ENCODE measurements at regions not wholly inside any gene's neighbourhood (a gene's known extent, or its start where the extent isn't known, plus 50 kb on each side); places are given as distances from the start of the nearest gene placed in this dataset.
"Not testable (repeated sequence)": the region's sequence is repeated elsewhere in the genome, so short reads cannot be mapped to it uniquely, and the experiment has no call there.

GRCh38 chr5:99315413-99316183 lies 386.8 kb upstream of the CHD1 start:
- DNase-seq (ENCODE audit: low read depth), result no peak

DNA sequence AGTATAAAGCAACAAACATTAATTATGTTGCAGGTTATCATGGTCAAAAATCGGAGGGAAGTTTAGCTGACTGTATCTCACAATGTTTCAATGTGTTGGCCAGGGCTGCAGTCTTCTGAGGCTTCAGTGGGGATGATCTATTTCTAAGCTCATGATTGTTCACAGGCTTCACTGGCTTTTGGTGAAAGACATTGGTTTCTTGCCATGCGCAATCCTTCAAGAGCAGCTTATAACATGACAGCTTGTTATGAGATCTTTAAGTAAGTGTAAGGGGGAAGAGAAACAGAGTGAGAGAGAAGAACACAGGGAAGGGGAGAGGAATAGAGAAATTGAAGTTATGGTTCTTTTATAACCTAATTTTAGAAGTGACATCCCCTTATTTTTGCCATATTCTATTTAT lies 385.9 kb upstream of the CHD1 start:
- no peak for DNase-seq (ENCODE audit: low read depth)

DNA sequence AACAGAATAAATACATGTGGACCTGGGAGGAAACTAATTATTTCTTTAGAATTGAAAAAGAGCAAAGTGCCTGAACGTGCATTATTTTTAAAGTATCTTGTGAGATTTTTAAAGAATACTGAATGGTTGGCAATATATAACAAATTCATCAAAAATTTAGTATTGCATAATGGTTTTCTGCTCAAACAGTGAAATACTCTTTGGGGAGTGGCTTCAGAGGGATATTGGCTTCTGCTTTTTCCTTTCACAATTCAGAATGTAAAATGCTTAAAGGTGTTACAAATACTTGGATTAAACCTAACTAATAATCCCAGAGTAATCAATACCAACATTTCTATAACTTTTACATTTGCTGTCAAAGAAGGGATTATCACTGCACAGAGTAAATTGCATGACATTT lies 379.3 kb upstream of the CHD1 start:
- no peak for DNase-seq (ENCODE audit: low read depth)

DNA sequence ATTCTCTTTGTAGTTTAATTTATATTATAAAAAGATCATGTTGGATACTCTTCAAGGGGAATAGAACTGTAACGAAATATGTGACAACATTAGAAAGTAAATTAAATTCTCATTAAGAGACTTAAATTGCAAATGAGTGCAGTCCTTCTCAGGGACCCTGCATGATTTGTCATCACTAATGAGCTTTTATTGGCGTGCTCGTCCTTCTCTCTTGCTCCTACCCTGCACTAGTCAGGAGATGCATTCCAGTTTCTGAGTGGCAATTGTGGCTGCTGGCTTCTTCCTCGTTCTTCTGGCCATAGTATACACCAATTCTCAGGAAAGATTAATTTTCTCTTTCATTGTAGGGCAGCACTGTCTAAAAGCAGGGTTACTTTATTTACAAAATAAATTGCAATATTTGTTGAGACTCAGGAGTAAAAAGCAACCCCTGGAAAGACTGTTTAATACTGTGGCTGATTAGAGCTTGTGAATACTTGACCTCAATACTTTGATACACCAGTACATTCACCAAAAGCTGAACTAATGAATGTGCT lies 376.3 kb upstream of the CHD1 start:
- DNase-seq (ENCODE audit: low read depth), result no peak

DNA sequence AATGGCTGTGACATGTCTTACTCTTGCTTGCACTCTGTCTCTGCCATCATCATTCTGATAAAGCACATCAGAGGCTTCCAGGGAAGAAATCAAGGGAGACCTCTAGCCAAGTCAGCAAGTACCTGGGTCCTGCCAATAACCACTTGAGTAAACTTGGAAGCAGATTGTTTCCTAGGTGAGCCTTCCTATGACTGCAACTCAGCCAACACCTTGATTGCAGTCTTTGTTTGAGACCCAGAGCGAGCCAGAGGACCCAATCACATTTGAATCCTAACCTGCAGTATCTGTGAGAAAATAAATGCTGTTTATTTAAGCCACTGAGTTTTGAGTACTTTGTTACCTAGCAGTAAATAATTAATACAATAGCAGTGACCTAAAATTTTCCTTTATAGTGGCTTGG lies 356.8 kb upstream of the CHD1 start:
- no peak for DNase-seq (ENCODE audit: low read depth)

DNA sequence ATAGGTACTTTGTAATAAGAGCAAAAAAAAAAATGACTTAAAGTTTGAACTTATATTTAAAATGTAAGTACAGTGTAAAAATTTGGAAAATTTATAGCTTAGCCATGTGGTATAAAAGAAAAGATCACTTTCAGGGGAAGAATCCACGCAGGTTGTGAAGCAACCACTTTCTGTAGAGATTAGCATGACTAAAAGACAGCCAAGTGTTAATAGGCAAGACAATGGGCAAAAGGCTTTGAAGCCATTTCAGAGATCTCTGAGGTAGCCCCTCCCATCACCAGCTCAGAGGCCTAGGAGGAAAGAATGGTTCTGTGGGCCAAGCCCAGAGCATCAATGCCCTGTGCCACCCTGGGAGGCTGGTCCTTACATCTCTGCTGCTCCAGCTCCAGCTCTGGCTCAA lies 346.3 kb upstream of the CHD1 start:
- DNase-seq (ENCODE audit: low read depth), result no peak

GRCh38 chr5:99272576-99272975 lies 343.8 kb upstream of the CHD1 start:
- DNase-seq (ENCODE audit: low read depth), result no peak

DNA sequence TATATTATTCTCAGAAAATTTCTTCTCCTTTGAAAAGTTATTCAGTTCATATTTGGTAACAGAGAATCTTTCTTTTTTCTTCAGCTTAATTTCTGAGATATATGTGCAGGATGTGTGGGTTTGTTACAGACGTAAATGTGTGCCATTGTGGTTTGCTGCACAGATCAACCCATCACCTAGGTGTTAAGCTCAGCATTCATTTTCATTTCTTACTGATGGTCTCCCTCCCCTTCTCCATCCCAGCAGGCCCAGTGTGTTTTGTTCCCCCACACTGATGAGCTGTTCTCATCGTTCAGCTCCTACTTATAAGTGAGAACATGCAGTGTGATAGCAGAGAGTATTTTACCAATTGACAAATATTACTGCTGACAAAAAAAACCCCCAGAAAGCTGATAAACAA lies 330.0 kb upstream of the CHD1 start:
- DNase-seq (ENCODE audit: low read depth), result no peak

GRCh38 chr5:99248066-99248465 lies 319.3 kb upstream of the CHD1 start:
- DNase-seq (ENCODE audit: low read depth), result no peak

- no peak for DNase-seq (ENCODE audit: low read depth)
These were observed 318.5 kb upstream of the CHD1 start for GRCh38 chr5:99247346-99247745.

GRCh38 chr5:99243111-99243510 lies 314.3 kb upstream of the CHD1 start:
- DNase-seq (ENCODE audit: low read depth), result no peak

GRCh38 chr5:99239826-99240360 lies 311.1 kb upstream of the CHD1 start:
- DNase-seq (ENCODE audit: low read depth), result no peak

- DNase-seq (ENCODE audit: low read depth), result no peak
These were observed 262.5 kb upstream of the CHD1 start for GRCh38 chr5:99191206-99191745.

DNA sequence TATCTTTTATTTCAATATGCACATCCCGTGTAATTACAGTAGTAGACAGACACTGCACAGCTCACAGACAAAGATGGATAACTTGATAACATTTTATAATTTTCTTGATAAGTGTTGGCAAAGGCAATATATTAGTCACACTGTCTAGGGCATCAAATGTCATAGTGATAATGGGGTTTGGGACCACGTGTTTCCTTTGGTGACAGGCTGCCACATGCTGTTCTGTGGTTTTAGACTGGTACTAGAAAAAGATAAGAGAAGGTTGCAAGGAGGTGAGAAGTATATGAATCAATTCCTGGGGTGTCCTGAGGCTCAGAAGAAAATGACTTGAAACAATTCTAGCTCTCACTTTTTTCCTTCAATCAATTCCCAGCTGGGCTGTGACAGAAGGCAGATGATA lies 258.8 kb upstream of the CHD1 start:
- no peak for DNase-seq (ENCODE audit: low read depth)

DNA sequence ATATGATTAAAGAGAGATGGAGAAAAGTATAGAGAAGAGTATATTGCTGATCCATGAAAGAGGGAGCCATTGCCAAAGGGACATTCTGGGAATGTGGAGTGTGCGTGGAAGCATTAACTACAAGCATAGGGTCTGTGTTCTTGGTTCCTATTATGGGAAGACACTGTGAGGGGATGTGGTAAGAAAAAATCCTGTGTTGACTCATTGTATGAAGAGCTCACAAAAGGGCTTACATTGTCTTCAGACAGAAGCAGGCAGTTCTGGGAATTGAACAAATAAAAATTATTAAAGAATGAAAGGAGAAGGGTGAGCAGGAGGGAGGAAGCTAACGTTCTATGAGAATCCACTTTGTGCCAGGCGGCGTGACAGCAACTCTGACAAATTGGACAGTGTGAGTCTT lies 250.4 kb upstream of the CHD1 start:
- no peak for DNase-seq (ENCODE audit: low read depth)

DNA sequence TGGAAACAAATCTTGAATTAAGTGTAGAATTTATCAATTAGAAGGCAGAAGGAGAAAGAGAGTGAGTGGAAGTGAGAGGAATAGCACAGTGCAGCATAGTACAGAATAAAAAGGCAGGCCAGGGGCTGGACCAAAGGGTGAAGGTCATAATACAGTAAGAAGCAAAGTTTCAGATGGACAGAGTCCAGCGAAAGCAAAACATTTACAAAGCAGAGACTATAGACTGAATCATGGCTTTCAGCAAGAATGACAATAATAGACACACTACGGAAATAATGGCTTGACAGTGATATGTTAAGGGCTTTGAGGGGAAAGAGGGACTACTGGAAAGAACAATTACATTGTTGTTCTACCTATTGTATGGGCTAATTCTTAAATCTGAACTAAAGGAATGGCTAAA lies 249.0 kb upstream of the CHD1 start:
- no peak for DNase-seq (ENCODE audit: low read depth)

DNA sequence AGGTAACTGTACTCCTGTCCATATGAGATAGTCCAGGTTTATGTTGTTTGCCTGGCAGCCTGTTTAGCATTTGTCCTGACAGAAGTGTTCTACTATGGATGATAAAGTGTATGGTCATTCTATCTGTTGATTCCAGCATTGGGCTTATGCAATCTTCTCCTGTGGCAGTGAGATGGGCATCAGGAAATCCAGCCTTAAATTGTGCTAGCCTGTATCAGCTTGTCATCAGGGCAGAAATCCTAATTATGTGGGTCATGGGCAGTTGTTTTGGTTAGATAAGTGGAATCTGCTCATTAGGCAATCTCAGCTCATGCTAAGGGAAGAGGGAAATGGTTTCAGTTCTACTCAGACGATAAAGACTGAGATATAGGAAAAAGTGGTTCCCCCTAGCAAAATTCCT lies 247.4 kb upstream of the CHD1 start:
- DNase-seq (ENCODE audit: low read depth), result no peak

- DNase-seq (ENCODE audit: low read depth), result no peak
These were observed 240.5 kb upstream of the CHD1 start for GRCh38 chr5:99169309-99169708.

- DNase-seq (ENCODE audit: low read depth), result not testable (repeated sequence)
These were observed 232.7 kb upstream of the CHD1 start for GRCh38 chr5:99161538-99161937.

GRCh38 chr5:99156688-99157087 lies 227.9 kb upstream of the CHD1 start:
- no peak for DNase-seq (ENCODE audit: low read depth)

DNA sequence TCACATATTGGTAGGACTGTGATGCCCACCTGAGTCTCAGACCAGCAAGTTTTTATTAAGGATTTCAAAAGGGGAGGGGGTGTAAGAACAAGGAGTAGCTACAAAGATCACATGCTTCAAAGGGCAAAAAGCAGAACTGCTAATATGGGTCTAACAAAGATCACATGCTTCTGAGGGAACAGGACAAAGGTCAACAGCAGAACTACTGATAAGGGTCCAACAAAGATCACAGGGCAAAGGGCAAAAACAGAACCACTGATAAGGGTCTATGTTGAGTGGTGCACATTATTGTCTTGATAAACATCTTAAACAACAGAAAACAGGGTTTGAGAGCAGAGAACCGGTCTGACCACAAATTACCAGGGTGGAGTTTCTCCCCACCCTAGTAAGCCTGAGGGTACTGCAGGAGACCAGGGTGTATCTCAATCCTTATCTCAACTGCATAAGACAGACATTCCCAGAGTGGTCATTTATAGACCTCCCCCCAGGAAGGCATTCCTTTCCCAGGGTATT lies 214.5 kb upstream of the CHD1 start:
- not testable (repeated sequence) for DNase-seq (ENCODE audit: low read depth)

GRCh38 chr5:99141534-99142128 lies 212.8 kb upstream of the CHD1 start:
- DNase-seq (ENCODE audit: low read depth), result no peak

- no peak for DNase-seq (ENCODE audit: low read depth)
These were observed 210.1 kb upstream of the CHD1 start for GRCh38 chr5:99138911-99139310.

Measured in HS-27A (cell line).